ENCODE measurements at regions not wholly inside any gene's neighbourhood (a gene's known extent, or its start where the extent isn't known, plus 50 kb on each side); places are given as distances from the start of the nearest gene placed in this dataset.

GRCh38 chr12:87827638-87828264 lies 201.4 kb downstream of the C12orf50 start:
- intact Hi-C loops (cut with micrococcal nuclease): no loop called here
- no peaks in the 10 kb centered on the region for H3K27me3 Mint-ChIP-seq

GRCh38 chr12:87822923-87823322 lies 206.3 kb downstream of the C12orf50 start:
- H3K36me3 Mint-ChIP-seq (ENCODE audit: low read depth): no peaks in the 10 kb centered on the region
- ChIA-PET POLR2A (no interaction called here), CTCF (no interaction called here)
- peaks cover 2% of the 10 kb centered on the region for H3K27me3 Mint-ChIP-seq
- no peaks in the 10 kb centered on the region for H3K9me3 Mint-ChIP-seq
- ATAC-seq (no peak), DNase-seq (no peak)
- no peak overlapping the region for H3K27ac Mint-ChIP-seq
- intact Hi-C loops (cut with micrococcal nuclease): no loop called here
- TF ChIP-seq CTCF (IDR thresholded peaks at IDR 0.05): no peak
- no peak overlapping the region for H3K4me3 Mint-ChIP-seq
- H3K4me1 Mint-ChIP-seq (ENCODE audit: low read depth): no peaks in the 10 kb centered on the region

More at GRCh38 chr12:87827638-87828264, 201.4 kb downstream of the C12orf50 start:
- Mint-ChIP-seq H3K4me3 (no peak overlapping the region), H3K4me1 (ENCODE audit: low read depth) (no peaks in the 10 kb centered on the region), H3K27ac (no peak overlapping the region), H3K9me3 (no peaks in the 10 kb centered on the region), H3K36me3 (ENCODE audit: low read depth) (no peaks in the 10 kb centered on the region)
- POLR2A ChIA-PET: no interaction called here
- TF ChIP-seq CTCF (IDR thresholded peaks at IDR 0.05): no peak
- CTCF ChIA-PET: no interaction called here
- no peak for DNase-seq
- no peak for ATAC-seq

GRCh38 chr12:87820524-87821202 lies 208.5 kb downstream of the C12orf50 start:
- H3K4me3 Mint-ChIP-seq: no peak overlapping the region
- ChIA-PET CTCF (no interaction called here), POLR2A (no interaction called here)
- no peak for TF ChIP-seq CTCF (IDR thresholded peaks at IDR 0.05)
- DNase-seq (no peak), ATAC-seq (no peak)
- intact Hi-C loops (cut with micrococcal nuclease): no loop called here
- H3K9me3 Mint-ChIP-seq: no peaks in the 10 kb centered on the region
- peaks cover 2% of the 10 kb centered on the region for H3K27me3 Mint-ChIP-seq
- no peak overlapping the region for H3K27ac Mint-ChIP-seq
- no peaks in the 10 kb centered on the region for H3K4me1 Mint-ChIP-seq (ENCODE audit: low read depth)
- H3K36me3 Mint-ChIP-seq (ENCODE audit: low read depth): no peaks in the 10 kb centered on the region

- DNase-seq: no peak
- H3K27me3 Mint-ChIP-seq: peaks cover 2% of the 10 kb centered on the region
- H3K4me3 Mint-ChIP-seq: no peak overlapping the region
- no peaks in the 10 kb centered on the region for H3K9me3 Mint-ChIP-seq
- POLR2A ChIA-PET: no interaction called here
- no peak overlapping the region for H3K27ac Mint-ChIP-seq
- no peak for TF ChIP-seq CTCF (IDR thresholded peaks at IDR 0.05)
- no peaks in the 10 kb centered on the region for H3K36me3 Mint-ChIP-seq (ENCODE audit: low read depth)
- no peak for ATAC-seq
- no peaks in the 10 kb centered on the region for H3K4me1 Mint-ChIP-seq (ENCODE audit: low read depth)
- CTCF ChIA-PET: no interaction called here
- intact Hi-C loops (cut with micrococcal nuclease): no loop called here
These were observed 210.8 kb downstream of the C12orf50 start for GRCh38 chr12:87818441-87818840.

- POLR2A ChIA-PET: no interaction called here
These were observed 213.2 kb downstream of the C12orf50 start for GRCh38 chr12:87815771-87816585.

More at GRCh38 chr12:87815771-87816585, 213.2 kb downstream of the C12orf50 start:
- no peaks in the 10 kb centered on the region for H3K4me1 Mint-ChIP-seq (ENCODE audit: low read depth)
- ATAC-seq (no peak), DNase-seq (no peak)
- TF ChIP-seq CTCF (IDR thresholded peaks at IDR 0.05): no peak
- H3K9me3 Mint-ChIP-seq: no peaks in the 10 kb centered on the region
- CTCF ChIA-PET: interaction anchor here (1.0 kb wide), 1 partner anchor 33 kb away, joined by 4 read pairs; no protein-coding TSS in a partner anchor
- no peak overlapping the region for H3K4me3 Mint-ChIP-seq
- no peaks in the 10 kb centered on the region for H3K27me3 Mint-ChIP-seq
- intact Hi-C loops (cut with micrococcal nuclease): no loop called here
- H3K36me3 Mint-ChIP-seq (ENCODE audit: low read depth): no peaks in the 10 kb centered on the region
- H3K27ac Mint-ChIP-seq: no peak overlapping the region
